K562 (cell line): ENCODE measurements at regions not wholly inside any gene's neighbourhood (a gene's known extent, or its start where the extent isn't known, plus 50 kb on each side); places are given as distances from the start of the nearest gene placed in this dataset.

Experiments used
- ATAC-seq: fragments of 200-7000 bp; cut with Tn5 transposase; 3 replicates; pipeline ENCODE4 v1.9.1; 2020; ENCODE audit warnings: moderate library complexity
- BruUV-seq: library from RNA; stranded (reverse); fragments of 400-500 nt; replicated peaks from 2 replicates; lab custom pipeline; 2021; lab: Mats Ljungman, UMichigan
- CTCF ChIA-PET: fragments of 300-600 bp; formaldehyde crosslinking; extraction: SDS; loops from one replicate; lab custom pipeline; 2021; ENCODE audit warnings: low intra/inter-chr PET ratio; lab: Yijun Ruan, JAX
- POLR2A ChIA-PET: fragments of 300-600, 350-650 bp; sonication (Branson Sonifier 250); formaldehyde crosslinking; extraction: SDS; loops from one replicate; lab custom pipeline; 2021; ENCODE audit warnings: antibody characterized with exemption, inconsistent platforms; lab: Yijun Ruan, JAX
- DNase-seq, 4 experiments: peaks; one replicate each; pipeline versions ENCODE4 v3.0.0 to v3.0.0-alpha.2; 2011 to 2018; ENCODE audit warnings: low spot score in 3 of 4, mixed read lengths in 3 of 4; ENCODE audit errors: extremely low read depth in 1 of 4
- FAIRE-seq: peaks from 2 replicates; lab custom pipeline; 2011; peaks lifted over from hg19 to GRCh38; lab: Jason Lieb, UNC
- H2AFZ ChIP-seq: 2 replicates; pipeline ENCODE4 v1.6.0; 2011; ENCODE audit warnings: low read depth, low read length, control low read depth, inconsistent platforms
- H3K27ac ChIP-seq: fragments of 200-600 bp; 3 replicates; pipeline ENCODE4 v1.8.0; 2011; ENCODE audit warnings: low read depth, mild to moderate bottlenecking, control low read depth, inconsistent platforms, low read length, moderate library complexity, mixed read lengths; ENCODE audit errors: extremely low read depth
- H3K27me3 ChIP-seq, 2 experiments: fragments of 300-600 bp in 1 of 2; 2 replicates in 1 of 2; 3 replicates in 1 of 2; pipeline versions ENCODE4 v1.6.0 to v1.8.0; 2011; ENCODE audit warnings: inconsistent platforms in 2 of 2, low read length in 2 of 2, mild to moderate bottlenecking in 1 of 2, mixed read lengths in 1 of 2, moderate library complexity in 1 of 2; ENCODE audit not compliant: control insufficient read depth in 2 of 2, insufficient read depth in 2 of 2
- H3K36me3 ChIP-seq: fragments of 300-600 bp; 3 replicates; pipeline ENCODE4 v1.8.0; 2011; ENCODE audit warnings: mild to moderate bottlenecking, low read length, inconsistent platforms; ENCODE audit not compliant: control insufficient read depth, insufficient read depth
- H3K4me1 ChIP-seq, 2 experiments: fragments of 200-600 bp in 1 of 2; replicated peaks in 1 of 2; 2 replicates in 1 of 2; 3 replicates in 1 of 2; pipeline versions ENCODE4 v1.5.1 to v1.8.0; 2011; ENCODE audit warnings: inconsistent platforms in 2 of 2, low read length in 2 of 2, mild to moderate bottlenecking in 1 of 2, mixed read lengths in 1 of 2, moderate library complexity in 1 of 2; ENCODE audit not compliant: control insufficient read depth in 2 of 2, insufficient read depth in 2 of 2
- H3K4me2 ChIP-seq: 2 replicates; pipeline ENCODE4 v1.6.1; 2011; ENCODE audit warnings: low read length, control low read depth, inconsistent platforms, mixed read lengths; ENCODE audit not compliant: insufficient read depth
- H3K4me3 ChIP-seq: fragments of 200-600 bp; sonication (generic), shearing (Covaris generic); 2 replicates; pipeline ENCODE4 v1.5.1; 2016; ENCODE audit warnings: control low read depth, inconsistent platforms
- H3K79me2 ChIP-seq: fragments of 200-600 bp; 3 replicates; pipeline ENCODE4 v1.8.0; 2011; ENCODE audit warnings: low read length, inconsistent platforms; ENCODE audit not compliant: control insufficient read depth, insufficient read depth
- H3K9ac ChIP-seq, 2 experiments: 2 replicates each; pipeline versions ENCODE4 v1.6.0 to v1.6.1; 2011; ENCODE audit warnings: low read depth in 2 of 2, low read length in 2 of 2, control low read depth in 1 of 2, inconsistent platforms in 1 of 2, mild to moderate bottlenecking in 1 of 2, mixed read lengths in 1 of 2; ENCODE audit not compliant: insufficient read depth in 1 of 2
- H3K9me1 ChIP-seq: one replicate; pipeline ENCODE4 v1.6.0; 2011; ENCODE audit warnings: inconsistent platforms, mild to moderate bottlenecking, low read length, moderate library complexity; ENCODE audit not compliant: control insufficient read depth, insufficient read depth
- H3K9me3 ChIP-seq: replicated peaks from 2 replicates; pipeline ENCODE4 v1.5.1; 2011; ENCODE audit warnings: low read depth, low read length, inconsistent platforms; ENCODE audit not compliant: control insufficient read depth, insufficient read depth
- H4K20me1 ChIP-seq: replicated peaks from 2 replicates; pipeline ENCODE4 v1.6.1; 2011; ENCODE audit warnings: low read length, inconsistent platforms, mixed read lengths; ENCODE audit not compliant: control insufficient read depth, insufficient read depth
- ASH1L ChIP-seq: fragments of 450-650 bp; IDR thresholded peaks from 2 replicates; pipeline ENCODE4 v1.6.1; 2018; ENCODE audit warnings: borderline replicate concordance, mild to moderate bottlenecking, low read depth; ENCODE audit not compliant: partially characterized antibody
- C11orf30 ChIP-seq: fragments of 450-650 bp; IDR thresholded peaks from 2 replicates; pipeline ENCODE4 v1.6.1; 2016; ENCODE audit warnings: low read depth, mild to moderate bottlenecking
- FOXA3 ChIP-seq, 2 experiments: fragments of 450-650 bp in 1 of 2; sonication (generic) in 1 of 2; formaldehyde crosslinking; IDR thresholded peaks in 1 of 2; conservative IDR thresholded peaks in 1 of 2; 2 replicates each; pipeline versions ENCODE4 v1.4.0 to v1.8.0; 2020 to 2022; ENCODE audit warnings: mild to moderate bottlenecking in 2 of 2, missing genetic modification reagents in 1 of 2
- MAFF ChIP-seq: IDR thresholded peaks from 2 replicates; pipeline ENCODE4 v1.6.1; 2012; ENCODE audit warnings: low read length, improper control_type of control experiment
- MAFG ChIP-seq: fragments of 450-650 bp; conservative IDR thresholded peaks from 2 replicates; pipeline ENCODE4 v1.6.1; 2016; ENCODE audit warnings: missing genetic modification characterization, missing compliant biosample characterization
- MAFK ChIP-seq: IDR thresholded peaks from 2 replicates; pipeline ENCODE4 v1.6.1; 2011; ENCODE audit warnings: low read length, improper control_type of control experiment
- PCBP2 ChIP-seq: fragments of 200-400 bp; formaldehyde crosslinking; IDR thresholded peaks from 2 replicates; pipeline ENCODE4 v1.6.1; 2018; ENCODE audit warnings: low read length, low read depth, mild to moderate bottlenecking, moderate library complexity; ENCODE audit not compliant: poor library complexity, severe bottlenecking
- PKNOX1 ChIP-seq: fragments of 450-650 bp; IDR thresholded peaks from 2 replicates; pipeline ENCODE4 v1.6.1; 2016
- SETDB1 ChIP-seq: IDR thresholded peaks from one replicate; pipeline ENCODE4 v1.6.1; 2012; ENCODE audit warnings: low read length, control low read depth, inconsistent platforms
- SRSF1 ChIP-seq: fragments of 200-400 bp; formaldehyde crosslinking; IDR thresholded peaks from 2 replicates; pipeline ENCODE4 v1.6.1; 2017; ENCODE audit warnings: mild to moderate bottlenecking, low read depth, low read length, moderate library complexity
- THRB ChIP-seq: fragments of 450-650 bp; formaldehyde crosslinking; conservative IDR thresholded peaks from 2 replicates; pipeline ENCODE4 v1.4.0; 2022; ENCODE audit warnings: mild to moderate bottlenecking, missing genetic modification characterization
- USF2 ChIP-seq: sonication (generic); formaldehyde crosslinking; IDR thresholded peaks from 2 replicates; pipeline ENCODE4 v1.5.0; 2020; ENCODE audit warnings: missing genetic modification reagents
- ZNF217 ChIP-seq: sonication (generic); formaldehyde crosslinking; IDR thresholded peaks from 2 replicates; pipeline ENCODE4 v1.8.0; 2022; ENCODE audit warnings: mild to moderate bottlenecking, missing genetic modification reagents
- ZNF316 ChIP-seq: fragments of 450-650 bp; IDR thresholded peaks from 2 replicates; pipeline ENCODE4 v1.6.1; 2016
- in situ Hi-C: fragments of 300-500 bp; cut with MboI; formaldehyde crosslinking; loops from 4 replicates; pipeline ENCODE4 v1.15.0; 2018; ENCODE audit warnings: inconsistent platforms, mixed read lengths
- intact Hi-C: fragments of 100-400 bp; cut with micrococcal nuclease; formaldehyde crosslinking; loops from 2 replicates; pipeline ENCODE4 v1.14.2; 2022

- no peak for TF ChIP-seq THRB
- no peak for TF ChIP-seq USF2
- TF ChIP-seq SRSF1: no peak
- TF ChIP-seq PKNOX1: no peak
- no peak for TF ChIP-seq PCBP2
- no peak for TF ChIP-seq ASH1L
- TF ChIP-seq SETDB1: no peak
Observed at GRCh38 chr16:77558786-77559185, 124.0 kb upstream of the ADAMTS18 start (continued).

- Histone ChIP-seq H2AFZ (no peak overlapping the region), H3K27ac (no peak overlapping the region), H3K36me3 (no peaks in the 10 kb centered on the region), H3K79me2 (no peaks in the 10 kb centered on the region), H3K9me3 (no peaks in the 10 kb centered on the region), H3K9ac (no peak overlapping the region), H3K27me3 (no peaks in the 10 kb centered on the region), H4K20me1 (no peaks in the 10 kb centered on the region), H3K9me1 (no peaks in the 10 kb centered on the region), H3K4me1 (no peaks in the 10 kb centered on the region), H3K4me2 (no peak overlapping the region), H3K4me3 (no peak overlapping the region)
- no TSS peak for BruUV-seq
- CTCF ChIA-PET: no interaction called here
- intact Hi-C loops: no loop called here
- FAIRE-seq (no peak), ATAC-seq (no peak), DNase-seq (no peak)
- peak; percentile 54 for TF ChIP-seq MAFG (tag)
- no peak for TF ChIP-seq FOXA3 (CRISPR knock-in tag; conservative IDR thresholded peaks at IDR 0.05 in 1 of 2, IDR thresholded peaks at IDR 0.05 in 1 of 2)
- no peak for TF ChIP-seq ZNF217 (CRISPR knock-in tag)
- peak; percentile 85 for TF ChIP-seq MAFF
- TF ChIP-seq C11orf30: peak; percentile 44; the same call in 1 of the 2 replicates
- peak; percentile 88 for TF ChIP-seq MAFK
- TF ChIP-seq ZNF316: peak; percentile 72
- POLR2A ChIA-PET: interaction anchor here (0.6 kb wide), 2 partner anchors 100 to 333 kb away, joined by 3 read pairs; no protein-coding TSS in a partner anchor
- in situ Hi-C loops: no loop called here
Observed at GRCh38 chr16:77562497-77562896, 127.7 kb upstream of the ADAMTS18 start.
